ENCODE measurements at regions not wholly inside any gene's neighbourhood (a gene's known extent, or its start where the extent isn't known, plus 50 kb on each side); places are given as distances from the start of the nearest gene placed in this dataset.
"Not testable (repeated sequence)": the region's sequence is repeated elsewhere in the genome, so short reads cannot be mapped to it uniquely, and the experiment has no call there.

DNA sequence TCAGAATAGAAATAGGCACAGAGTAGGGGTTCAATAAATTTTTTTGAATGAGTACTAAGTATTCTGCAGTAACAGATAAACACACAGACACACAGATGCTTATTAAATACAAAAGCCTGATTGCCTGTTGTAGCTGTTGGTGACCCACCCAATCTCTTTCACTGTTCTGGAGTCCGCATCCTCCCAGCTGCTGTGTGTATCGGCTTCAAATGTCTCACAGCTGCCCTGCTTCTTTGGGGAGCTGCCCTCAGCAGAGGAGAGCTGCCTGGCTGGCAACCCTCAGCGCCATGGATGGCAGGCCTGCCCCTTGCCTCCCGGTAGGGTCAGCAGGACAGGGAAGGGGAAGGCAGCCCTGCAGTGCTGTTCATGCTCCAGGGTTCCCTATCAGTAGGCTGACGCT, 50.5 kb upstream of the PRNP start:
- DNase-seq (ENCODE audit: low read depth): no peak

GRCh38 chr20:4635342-4635741, 50.9 kb upstream of the PRNP start:
- DNase-seq (ENCODE audit: low read depth): no peak

- peak; percentile 79 for DNase-seq (ENCODE audit: low read depth)
Measured at GRCh38 chr20:4633780-4634179, 52.5 kb upstream of the PRNP start.

DNA sequence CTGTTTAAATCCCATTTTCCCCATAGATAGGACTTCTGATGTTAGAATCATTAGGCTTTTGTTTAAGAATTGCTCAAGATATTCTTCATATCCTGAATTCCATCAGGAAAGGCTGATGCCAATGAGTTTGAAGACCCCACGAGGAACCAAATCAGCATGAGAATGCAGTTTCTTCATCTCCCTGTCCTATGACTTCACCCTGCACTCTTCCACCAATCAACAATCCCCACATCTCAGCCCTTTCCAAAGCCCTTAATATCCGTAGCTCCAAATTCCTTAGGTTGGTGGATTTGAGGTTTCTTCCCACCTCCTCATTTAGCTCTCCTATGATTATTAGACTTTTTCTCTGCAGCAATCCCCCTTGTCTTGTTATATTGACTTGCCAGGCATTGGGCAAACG, 52.9 kb upstream of the PRNP start:
- DNase-seq (ENCODE audit: low read depth): no peak

- no peak for DNase-seq (ENCODE audit: low read depth)
Measured at GRCh38 chr20:4632876-4633275, 53.4 kb upstream of the PRNP start.

GRCh38 chr20:4626228-4626627, 60.0 kb upstream of the PRNP start:
- DNase-seq (ENCODE audit: low read depth): no peak

GRCh38 chr20:4625687-4626086, 60.6 kb upstream of the PRNP start:
- DNase-seq (ENCODE audit: low read depth): no peak

- not testable (repeated sequence) for DNase-seq (ENCODE audit: low read depth)
Measured at GRCh38 chr20:4624675-4625336, 61.5 kb upstream of the PRNP start.

- DNase-seq (ENCODE audit: low read depth): not testable (repeated sequence)
Measured at GRCh38 chr20:4619144-4619543, 67.1 kb upstream of the PRNP start.

DNA sequence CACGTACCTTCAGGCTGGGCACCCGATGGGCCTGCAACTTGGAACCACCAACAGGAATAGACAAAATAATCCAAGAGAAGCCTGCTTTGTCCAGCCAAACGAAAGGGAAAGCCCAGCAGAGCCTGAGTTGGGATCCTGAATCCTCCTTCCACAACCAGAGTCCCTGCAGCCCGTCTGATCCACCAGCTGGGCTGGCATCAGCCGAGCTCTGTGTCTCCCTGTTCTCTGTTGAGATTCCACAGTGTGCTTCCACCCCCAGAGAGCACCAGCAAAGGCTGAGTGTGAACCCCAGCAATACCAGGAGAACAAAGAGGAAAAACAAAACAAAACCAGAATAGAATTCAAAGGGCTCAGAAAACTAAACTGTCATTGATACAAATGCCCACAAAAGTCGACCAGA, 68.8 kb upstream of the PRNP start:
- DNase-seq (ENCODE audit: low read depth): no peak

- no peak for DNase-seq (ENCODE audit: low read depth)
Measured at GRCh38 chr20:4617019-4617418, 69.2 kb upstream of the PRNP start.

DNA sequence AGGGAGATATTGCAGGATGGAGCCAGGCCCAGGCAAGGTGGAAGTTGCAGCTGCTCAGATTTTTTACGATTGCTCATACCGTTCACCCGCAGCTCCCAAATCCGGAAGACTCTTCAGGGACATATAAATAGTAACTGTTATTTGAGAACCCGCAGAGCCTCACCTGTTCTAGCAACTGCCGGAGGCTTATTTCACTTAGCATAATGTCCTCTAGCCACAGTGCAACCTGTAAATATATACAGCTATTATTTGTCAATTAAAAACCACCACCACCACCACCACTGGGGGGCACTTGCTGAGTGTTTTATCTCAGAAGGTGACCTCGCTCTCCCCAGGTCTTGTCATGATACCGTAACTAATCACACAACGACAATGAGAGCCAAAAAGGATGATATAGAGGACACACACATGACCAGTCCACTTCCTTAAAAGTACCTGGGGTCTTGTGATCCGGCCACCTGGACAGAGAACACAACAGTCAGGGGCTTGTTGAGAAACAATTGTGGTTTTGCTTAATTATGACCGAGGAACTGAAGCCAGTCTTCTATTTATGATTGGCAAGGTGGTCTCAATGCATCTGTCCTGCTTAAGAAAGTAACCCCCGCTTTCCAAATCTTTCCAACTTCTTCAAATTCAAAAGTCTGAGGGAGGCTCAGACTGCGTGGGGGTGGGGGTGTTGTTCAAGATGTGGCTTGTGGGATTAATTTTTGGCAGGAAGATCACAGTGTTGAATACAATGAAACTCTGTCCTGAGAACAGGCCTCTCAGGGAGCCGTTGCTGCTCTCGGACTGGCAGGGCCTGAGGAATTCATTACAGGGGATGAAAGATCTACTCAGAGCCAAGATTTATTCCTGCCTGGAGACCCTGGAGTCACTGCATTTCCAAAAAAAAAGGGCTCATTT, 72.3 kb upstream of the PRNP start:
- no peak for DNase-seq (ENCODE audit: low read depth)

GRCh38 chr20:4613184-4613583, 73.1 kb upstream of the PRNP start:
- no peak for DNase-seq (ENCODE audit: low read depth)

DNA sequence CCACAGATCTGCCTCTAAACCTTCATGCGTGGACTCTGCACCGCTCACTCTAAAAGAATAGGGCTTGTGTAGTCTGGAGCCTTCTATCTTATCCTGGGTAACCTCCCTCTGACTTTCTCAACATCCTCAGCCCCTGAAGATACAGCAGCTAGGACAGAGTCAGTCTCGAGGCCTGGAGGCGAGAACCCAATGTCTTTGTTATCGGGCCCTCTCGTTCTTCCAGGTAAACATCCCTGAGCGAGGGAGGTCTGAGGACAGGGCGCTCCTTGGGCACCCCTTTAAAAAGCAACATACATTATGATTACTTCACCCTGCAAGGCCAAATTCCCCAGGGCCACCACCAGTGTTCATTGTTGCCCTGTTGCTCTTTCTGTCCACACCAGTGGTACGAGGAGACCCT, 75.4 kb upstream of the PRNP start:
- DNase-seq (ENCODE audit: low read depth): no peak

GRCh38 chr20:4609511-4609910, 76.7 kb upstream of the PRNP start:
- no peak for DNase-seq (ENCODE audit: low read depth)

DNA sequence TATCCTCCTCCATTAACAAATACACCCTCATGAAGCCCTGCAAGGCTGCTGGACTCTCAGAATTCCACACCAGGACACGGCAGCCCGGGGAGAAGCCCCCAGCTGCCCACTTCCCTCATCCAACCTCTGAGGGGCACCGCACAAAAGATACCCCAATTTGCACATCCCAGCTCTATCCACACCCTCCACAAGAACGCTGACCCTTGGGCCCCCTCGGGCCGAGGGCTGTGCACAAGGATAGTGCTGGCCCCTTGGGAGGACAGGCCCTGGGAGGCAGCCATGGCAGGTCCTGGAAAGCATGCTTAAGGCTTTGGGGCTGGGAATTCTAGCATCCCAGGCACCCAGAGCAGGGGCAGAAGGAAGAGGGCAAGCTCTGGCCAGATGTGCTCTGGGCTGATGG, 77.4 kb upstream of the PRNP start:
- no peak for DNase-seq (ENCODE audit: low read depth)

DNA sequence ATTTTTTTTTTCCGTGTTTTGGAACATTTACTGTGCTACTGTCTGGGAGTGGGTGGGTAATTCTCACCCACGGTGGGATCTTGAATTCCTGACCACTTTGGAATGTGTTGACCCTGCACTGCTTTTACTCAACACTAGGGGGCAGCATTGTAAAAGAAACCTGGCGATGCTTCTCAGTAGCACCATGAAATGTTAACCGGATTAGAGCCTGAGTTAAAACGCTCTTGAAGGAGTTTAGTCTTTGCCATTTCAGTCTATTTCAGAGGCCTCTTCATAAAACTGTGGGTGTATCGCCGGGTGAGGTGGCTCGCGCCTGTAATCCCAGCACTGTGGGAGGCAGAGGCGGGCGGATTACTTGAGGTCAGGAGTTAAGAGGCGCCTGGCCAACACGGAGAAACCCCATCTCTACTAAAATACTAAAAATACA, 79.0 kb upstream of the PRNP start:
- peak; percentile 38 for DNase-seq (ENCODE audit: low read depth)

GRCh38 chr20:4606051-4606450, 80.2 kb upstream of the PRNP start:
- no peak for DNase-seq (ENCODE audit: low read depth)

DNA sequence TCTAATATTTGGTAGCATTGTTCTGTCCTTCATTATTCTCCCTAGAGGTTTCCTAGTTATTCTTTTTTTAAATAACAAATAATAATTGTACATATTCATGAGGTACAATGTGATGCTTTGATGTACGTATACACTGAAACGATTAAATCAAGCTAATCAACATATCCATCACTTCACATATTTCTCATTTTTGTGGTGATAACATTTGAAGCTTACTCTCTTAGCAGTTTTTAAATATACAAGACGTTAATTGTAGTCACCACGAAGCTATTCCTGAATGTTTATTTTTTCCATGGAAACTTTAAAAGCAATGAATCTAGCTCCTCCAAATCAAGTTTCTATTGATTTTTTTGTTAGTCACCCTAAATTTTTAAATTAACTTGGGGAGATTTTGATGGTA, 81.1 kb upstream of the PRNP start:
- DNase-seq (ENCODE audit: low read depth): no peak

GRCh38 chr20:4604580-4604979, 81.7 kb upstream of the PRNP start:
- DNase-seq (ENCODE audit: low read depth): no peak

DNA sequence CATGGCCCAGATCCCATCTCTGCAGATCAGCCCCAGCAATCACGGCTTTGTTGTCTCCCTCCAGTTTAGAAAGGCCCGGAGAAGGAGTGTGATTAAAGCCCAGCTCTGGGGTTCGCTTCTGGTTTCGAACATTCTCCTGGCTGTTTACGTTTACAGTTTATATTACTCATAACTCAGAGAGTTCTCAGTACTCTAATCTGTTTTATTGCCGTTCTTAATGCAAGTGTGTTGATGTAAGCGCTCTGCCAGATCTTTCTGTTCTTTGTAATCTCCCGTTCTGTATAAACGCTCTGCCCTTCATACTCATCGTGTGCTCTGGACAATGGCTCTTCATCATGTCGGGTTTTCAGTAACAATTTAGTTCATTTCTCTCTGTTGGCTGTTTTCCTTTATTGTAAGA, 82.5 kb upstream of the PRNP start:
- no peak for DNase-seq (ENCODE audit: low read depth)

DNA sequence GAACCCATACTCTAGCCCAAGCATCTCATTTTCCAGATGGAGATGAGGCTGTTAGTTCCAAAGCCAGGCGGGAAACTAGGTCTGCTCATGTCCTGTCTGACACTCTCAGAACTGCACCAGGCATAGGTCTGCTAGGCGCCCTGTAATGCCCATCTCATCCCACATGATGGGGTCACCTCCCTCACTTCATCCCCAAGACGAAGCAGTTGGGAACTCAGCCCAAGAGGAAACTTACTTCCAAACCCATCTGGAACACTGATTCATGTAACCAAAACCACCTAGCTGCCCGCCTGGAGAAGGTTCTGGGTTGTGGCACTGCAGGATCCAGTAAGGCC, 84.0 kb upstream of the PRNP start:
- no peak for DNase-seq (ENCODE audit: low read depth)

DNA sequence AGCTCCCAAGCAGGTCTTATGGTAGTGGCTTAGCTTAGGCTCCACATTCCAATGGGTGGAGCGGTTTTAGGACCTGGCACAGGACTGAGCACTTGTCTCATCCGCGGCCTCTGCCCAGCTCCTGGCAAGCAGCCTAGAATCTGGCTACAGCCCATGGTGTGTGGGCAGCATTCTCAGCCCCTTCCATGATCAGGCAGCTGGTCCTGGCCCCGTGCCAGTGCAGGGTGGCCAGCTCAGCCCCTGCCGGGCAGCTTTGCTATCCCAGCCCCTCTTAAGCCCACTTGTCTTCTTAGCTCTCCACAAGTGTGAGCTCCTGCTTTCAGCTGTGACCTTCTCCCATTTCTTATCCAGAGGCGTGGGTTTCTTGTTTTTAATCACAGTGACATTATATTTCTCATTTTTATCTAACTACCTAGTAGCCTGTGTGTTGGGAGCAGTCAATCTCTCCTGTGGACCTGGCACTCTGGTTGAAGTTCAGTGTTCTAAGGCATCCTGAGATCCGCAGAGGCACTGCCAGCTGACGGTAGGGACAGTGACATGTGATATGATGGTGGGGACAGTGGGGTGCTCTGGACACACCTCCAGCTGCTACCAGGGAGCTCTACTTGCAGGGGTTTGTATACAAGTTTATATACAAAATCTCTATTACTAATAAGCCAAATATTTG, 84.5 kb upstream of the PRNP start:
- no peak for DNase-seq (ENCODE audit: low read depth)

All from non-pigmented ciliary epithelial cell (primary cell).